PFSK-1 (cell line): ENCODE measurements at regions not wholly inside any gene's neighbourhood (a gene's known extent, or its start where the extent isn't known, plus 50 kb on each side); places are given as distances from the start of the nearest gene placed in this dataset.

Source experiments
- POLR2AphosphoS5 ChIP-seq: IDR thresholded peaks from 2 replicates; pipeline ENCODE4 v1.6.1; 2012; ENCODE audit warnings: low read depth, mild to moderate bottlenecking, control low read depth, low read length, moderate library complexity
- TF ChIP-seq, protein P1 (sequence below), 2 experiments: IDR thresholded peaks; 2 replicates each; pipeline versions ENCODE4 v1.6.1 to v1.8.0; 2011 to 2012; ENCODE audit warnings: low read depth in 2 of 2, low read length in 2 of 2, control low read depth in 1 of 2, inconsistent platforms in 1 of 2, mild to moderate bottlenecking in 1 of 2, moderate library complexity in 1 of 2; ENCODE audit not compliant: insufficient read depth in 1 of 2

DNA sequence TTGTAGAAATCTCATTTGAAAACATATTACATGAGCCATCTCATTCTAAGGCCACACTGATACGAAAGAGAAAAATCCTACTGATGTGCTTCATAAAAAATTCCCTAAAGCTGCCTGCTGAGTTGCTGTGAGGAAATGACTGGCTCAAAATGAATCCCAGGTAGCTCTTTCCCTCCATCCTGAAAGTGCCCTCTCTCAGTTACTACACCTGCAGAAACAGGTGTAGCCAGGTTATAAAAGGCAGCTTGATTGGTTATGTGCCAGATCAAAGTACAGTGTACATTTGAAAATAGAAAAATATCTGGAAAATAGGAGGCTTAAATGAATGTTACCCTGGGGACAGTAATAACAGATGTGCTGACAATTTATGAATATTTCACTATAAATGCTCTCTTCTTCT is 833.4 kb upstream of the ADGRL4 start:
- TF ChIP-seq, protein P1, sequence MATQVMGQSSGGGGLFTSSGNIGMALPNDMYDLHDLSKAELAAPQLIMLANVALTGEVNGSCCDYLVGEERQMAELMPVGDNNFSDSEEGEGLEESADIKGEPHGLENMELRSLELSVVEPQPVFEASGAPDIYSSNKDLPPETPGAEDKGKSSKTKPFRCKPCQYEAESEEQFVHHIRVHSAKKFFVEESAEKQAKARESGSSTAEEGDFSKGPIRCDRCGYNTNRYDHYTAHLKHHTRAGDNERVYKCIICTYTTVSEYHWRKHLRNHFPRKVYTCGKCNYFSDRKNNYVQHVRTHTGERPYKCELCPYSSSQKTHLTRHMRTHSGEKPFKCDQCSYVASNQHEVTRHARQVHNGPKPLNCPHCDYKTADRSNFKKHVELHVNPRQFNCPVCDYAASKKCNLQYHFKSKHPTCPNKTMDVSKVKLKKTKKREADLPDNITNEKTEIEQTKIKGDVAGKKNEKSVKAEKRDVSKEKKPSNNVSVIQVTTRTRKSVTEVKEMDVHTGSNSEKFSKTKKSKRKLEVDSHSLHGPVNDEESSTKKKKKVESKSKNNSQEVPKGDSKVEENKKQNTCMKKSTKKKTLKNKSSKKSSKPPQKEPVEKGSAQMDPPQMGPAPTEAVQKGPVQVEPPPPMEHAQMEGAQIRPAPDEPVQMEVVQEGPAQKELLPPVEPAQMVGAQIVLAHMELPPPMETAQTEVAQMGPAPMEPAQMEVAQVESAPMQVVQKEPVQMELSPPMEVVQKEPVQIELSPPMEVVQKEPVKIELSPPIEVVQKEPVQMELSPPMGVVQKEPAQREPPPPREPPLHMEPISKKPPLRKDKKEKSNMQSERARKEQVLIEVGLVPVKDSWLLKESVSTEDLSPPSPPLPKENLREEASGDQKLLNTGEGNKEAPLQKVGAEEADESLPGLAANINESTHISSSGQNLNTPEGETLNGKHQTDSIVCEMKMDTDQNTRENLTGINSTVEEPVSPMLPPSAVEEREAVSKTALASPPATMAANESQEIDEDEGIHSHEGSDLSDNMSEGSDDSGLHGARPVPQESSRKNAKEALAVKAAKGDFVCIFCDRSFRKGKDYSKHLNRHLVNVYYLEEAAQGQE (IDR thresholded peaks at IDR 0.05; ENCODE audit: insufficient read depth in 1 of 2, low read depth in 2 of 2, low read length in 2 of 2): no peak
- no peak for TF ChIP-seq POLR2AphosphoS5
